Chondrocyte (in vitro differentiated cells): ENCODE measurements at regions not wholly inside any gene's neighbourhood (a gene's known extent, or its start where the extent isn't known, plus 50 kb on each side); places are given as distances from the start of the nearest gene placed in this dataset.

Experiments
- DNase-seq: peaks from one replicate; pipeline ENCODE4 v3.0.0; 2021; ENCODE audit warnings: mixed read lengths, low spot score
- H3K27ac Mint-ChIP-seq: one replicate; pipeline ENCODE4 v1.8.0; 2021; ENCODE audit warnings: mild to moderate bottlenecking, moderate library complexity, mixed read lengths; ENCODE audit not compliant: unreplicated experiment
- H3K27me3 Mint-ChIP-seq: 2 replicates; pipeline ENCODE4 v1.8.0; 2021; ENCODE audit warnings: low read depth, mixed read lengths
- H3K36me3 Mint-ChIP-seq: 2 replicates; pipeline ENCODE4 v1.8.0; 2021; ENCODE audit warnings: low read depth, mixed read lengths
- H3K4me1 Mint-ChIP-seq: 2 replicates; pipeline ENCODE4 v1.8.0; 2021; ENCODE audit warnings: low read depth, mild to moderate bottlenecking, mixed read lengths
- H3K4me3 Mint-ChIP-seq: one replicate; pipeline ENCODE4 v1.8.0; 2021; ENCODE audit warnings: mild to moderate bottlenecking, moderate library complexity, mixed read lengths; ENCODE audit not compliant: unreplicated experiment
- H3K9me3 Mint-ChIP-seq: 2 replicates; pipeline ENCODE4 v1.8.0; 2021; ENCODE audit warnings: low read depth, mixed read lengths
- CTCF ChIP-seq: fragments of 200-600 bp; sonication (generic); IDR thresholded peaks from 2 replicates; pipeline ENCODE4 v1.5.0; 2021; ENCODE audit warnings: antibody characterized with exemption, mild to moderate bottlenecking, moderate library complexity

- no peak for DNase-seq
- no peak overlapping the region for H3K4me3 Mint-ChIP-seq
- no peaks in the 10 kb centered on the region for H3K27me3 Mint-ChIP-seq
- no peaks in the 10 kb centered on the region for H3K4me1 Mint-ChIP-seq
- no peak for TF ChIP-seq CTCF
- no peaks in the 10 kb centered on the region for H3K36me3 Mint-ChIP-seq
- no peaks in the 10 kb centered on the region for H3K9me3 Mint-ChIP-seq
- no peak overlapping the region for H3K27ac Mint-ChIP-seq
Measured at GRCh38 chr10:106132956-106133355, 1031.5 kb downstream of the SORCS1 start.

GRCh38 chr10:106114656-106115186 lies 1049.8 kb downstream of the SORCS1 start:
- Mint-ChIP-seq H3K27me3 (no peaks in the 10 kb centered on the region), H3K36me3 (no peaks in the 10 kb centered on the region), H3K27ac (no peak overlapping the region), H3K4me3 (no peak overlapping the region), H3K9me3 (peaks cover 42% of the 10 kb centered on the region), H3K4me1 (no peaks in the 10 kb centered on the region)
- no peak for TF ChIP-seq CTCF
- peak; percentile 44 for DNase-seq

DNA sequence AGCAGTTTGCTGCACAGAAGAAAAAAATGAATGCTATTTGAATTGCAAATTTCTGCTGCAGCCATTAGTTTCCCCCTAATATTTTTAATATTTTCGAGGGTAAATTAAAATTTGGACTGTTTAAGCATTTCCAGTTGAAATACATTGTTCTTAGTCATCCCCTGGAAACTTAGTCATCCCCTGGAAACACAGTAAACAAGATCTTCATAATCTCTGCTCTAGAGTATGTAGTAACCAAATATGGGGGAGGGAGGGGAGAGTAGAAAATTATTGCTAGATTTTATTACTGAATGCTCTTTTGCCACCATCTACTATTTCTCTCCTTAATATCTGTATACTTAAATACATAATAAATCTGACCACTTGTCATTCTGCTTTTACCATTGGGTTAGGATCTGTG lies 1053.3 kb downstream of the SORCS1 start:
- no peaks in the 10 kb centered on the region for H3K36me3 Mint-ChIP-seq
- H3K4me3 Mint-ChIP-seq, result no peak overlapping the region
- no peaks in the 10 kb centered on the region for H3K27me3 Mint-ChIP-seq
- no peaks in the 10 kb centered on the region for H3K4me1 Mint-ChIP-seq
- no peak for DNase-seq
- H3K9me3 Mint-ChIP-seq, result peaks cover 12% of the 10 kb centered on the region
- TF ChIP-seq CTCF, result no peak
- no peak overlapping the region for H3K27ac Mint-ChIP-seq

- no peak for TF ChIP-seq CTCF
- peaks cover 3% of the 10 kb centered on the region for H3K9me3 Mint-ChIP-seq
- no peaks in the 10 kb centered on the region for H3K4me1 Mint-ChIP-seq
Measured at GRCh38 chr10:106107706-106108105, 1056.8 kb downstream of the SORCS1 start.

GRCh38 chr10:106106114-106106513 lies 1058.4 kb downstream of the SORCS1 start:
- H3K27ac Mint-ChIP-seq, result no peak overlapping the region
- no peak for DNase-seq
- H3K4me3 Mint-ChIP-seq, result no peak overlapping the region
- H3K27me3 Mint-ChIP-seq, result no peaks in the 10 kb centered on the region
- peaks cover 3% of the 10 kb centered on the region for H3K9me3 Mint-ChIP-seq
- H3K36me3 Mint-ChIP-seq, result no peaks in the 10 kb centered on the region
- no peak for TF ChIP-seq CTCF
- no peaks in the 10 kb centered on the region for H3K4me1 Mint-ChIP-seq

More at GRCh38 chr10:106107706-106108105, 1056.8 kb downstream of the SORCS1 start:
- Mint-ChIP-seq H3K27ac (no peak overlapping the region), H3K27me3 (no peaks in the 10 kb centered on the region), H3K36me3 (no peaks in the 10 kb centered on the region), H3K4me3 (no peak overlapping the region)
- no peak for DNase-seq
